ENCODE measurements at regions not wholly inside any gene's neighbourhood (a gene's known extent, or its start where the extent isn't known, plus 50 kb on each side); places are given as distances from the start of the nearest gene placed in this dataset.

DNA sequence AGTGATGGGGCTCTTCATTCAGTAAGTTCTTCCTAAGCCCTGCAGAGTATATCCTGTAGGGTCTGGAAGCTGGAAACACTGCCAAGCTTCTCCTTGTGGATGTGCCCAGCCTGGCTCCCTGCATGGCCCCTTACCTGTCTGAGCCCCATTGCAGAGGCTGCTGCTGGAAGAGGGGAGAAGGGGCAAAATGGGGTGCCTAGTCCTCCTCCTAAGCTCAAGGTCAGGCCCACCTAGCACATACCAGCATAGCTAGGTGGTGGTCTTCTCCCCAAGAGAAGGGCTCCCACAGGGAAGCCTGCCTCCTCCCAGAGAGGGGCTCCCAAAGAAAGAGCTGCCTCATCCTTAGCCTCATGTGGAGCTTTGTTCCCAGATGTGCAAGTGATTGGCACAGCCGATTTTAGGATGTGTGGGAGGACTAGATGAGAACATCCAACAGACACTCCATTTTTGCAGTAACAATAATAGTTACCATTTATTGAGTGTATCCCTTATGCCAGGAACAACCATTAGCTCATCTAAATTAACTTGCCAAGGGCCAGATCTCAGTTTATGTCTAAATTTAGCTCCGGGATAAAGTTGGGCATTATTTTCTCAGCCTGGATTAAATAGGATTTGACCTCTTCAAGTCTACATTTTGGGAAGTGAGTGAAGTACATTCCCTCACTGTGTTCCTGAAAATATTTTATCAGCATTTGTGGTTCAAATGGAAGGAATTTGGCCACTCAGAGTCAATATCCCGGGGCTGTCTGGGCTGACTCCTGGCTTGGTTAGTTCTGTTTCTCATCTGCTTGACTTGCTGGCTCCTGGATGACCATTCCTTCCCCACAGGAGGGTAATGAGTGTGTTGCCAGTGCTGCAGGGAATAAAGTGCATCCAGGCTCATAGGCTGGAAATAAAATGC is 291.1 kb upstream of the ROPN1 start:
- Mint-ChIP-seq H3K4me3 (no peak overlapping the region), H3K4me1 (no peaks in the 10 kb centered on the region), H3K9me3 (no peaks in the 10 kb centered on the region), H3K27me3 (peaks cover 2% of the 10 kb centered on the region), H3K27ac (no peak overlapping the region), H3K36me3 (ENCODE audit: low read depth) (no peaks in the 10 kb centered on the region)
- intact Hi-C loops (cut with micrococcal nuclease), result no loop called here
- no peak for DNase-seq

DNA sequence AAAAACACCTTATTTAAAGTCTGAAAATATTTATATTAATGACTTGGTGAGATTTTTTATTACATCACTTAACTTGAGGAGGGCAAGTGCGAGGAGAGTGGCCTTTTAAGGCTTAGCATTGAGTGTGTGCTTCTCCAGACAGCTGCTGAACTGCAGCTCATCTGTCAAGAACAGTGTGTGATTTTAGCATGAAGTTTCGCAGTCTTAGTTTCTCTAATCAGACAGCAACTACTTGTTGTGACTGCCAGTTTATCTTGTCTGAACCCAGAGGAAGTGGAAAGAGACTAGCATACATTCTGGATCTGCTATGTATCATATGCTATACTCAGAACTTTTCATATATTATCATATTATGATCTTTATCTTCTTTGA is 291.7 kb upstream of the ROPN1 start:
- DNase-seq, result peak; percentile 23
- no peaks in the 10 kb centered on the region for H3K36me3 Mint-ChIP-seq (ENCODE audit: low read depth)
- no peaks in the 10 kb centered on the region for H3K4me1 Mint-ChIP-seq
- no peak overlapping the region for H3K27ac Mint-ChIP-seq
- no peak overlapping the region for H3K4me3 Mint-ChIP-seq
- intact Hi-C loops (cut with micrococcal nuclease), result no loop called here
- H3K9me3 Mint-ChIP-seq, result no peaks in the 10 kb centered on the region
- H3K27me3 Mint-ChIP-seq, result peaks cover 2% of the 10 kb centered on the region

DNA sequence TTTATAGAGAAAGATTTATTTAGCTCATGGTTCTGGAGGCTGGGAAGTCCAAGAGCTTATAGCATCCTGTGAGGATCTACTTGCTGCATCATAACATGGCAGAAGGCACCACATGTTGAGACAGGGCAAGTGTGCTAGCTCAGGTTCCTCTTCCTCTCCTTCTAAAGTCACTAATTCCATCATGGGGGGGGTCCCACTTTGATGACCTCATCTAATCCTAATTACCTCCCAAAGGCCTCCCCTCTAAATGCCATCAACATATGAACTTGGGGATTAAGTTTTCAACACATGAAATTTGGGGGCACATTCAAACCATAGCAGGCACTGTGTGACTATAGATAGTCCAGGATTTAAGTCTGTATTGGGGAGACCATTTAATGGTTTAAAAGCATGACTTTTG is 297.1 kb upstream of the ROPN1 start:
- Mint-ChIP-seq H3K4me1 (no peaks in the 10 kb centered on the region), H3K27ac (no peak overlapping the region), H3K27me3 (peaks cover 3% of the 10 kb centered on the region), H3K4me3 (no peak overlapping the region), H3K9me3 (no peaks in the 10 kb centered on the region), H3K36me3 (ENCODE audit: low read depth) (no peaks in the 10 kb centered on the region)
- intact Hi-C loops (cut with micrococcal nuclease), result no loop called here
- no peak for DNase-seq

DNA sequence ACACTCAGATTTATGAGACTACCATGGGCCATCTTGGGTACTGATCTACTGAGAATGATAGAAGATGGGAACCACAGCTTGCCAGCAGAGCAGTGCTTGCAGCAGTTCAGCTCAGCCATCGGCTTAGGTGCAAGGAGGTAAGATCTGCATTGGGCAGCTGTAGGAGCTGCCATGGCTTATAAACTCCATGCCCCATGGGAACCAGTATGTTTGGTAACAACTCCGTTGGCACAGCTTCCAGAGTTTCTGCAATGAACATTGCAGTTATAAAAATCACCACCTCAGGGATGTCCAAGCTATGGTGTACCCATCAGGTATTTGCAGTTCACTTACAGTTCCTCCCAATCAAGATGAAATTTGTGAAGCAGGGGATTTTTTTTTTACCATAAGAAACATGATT is 299.1 kb upstream of the ROPN1 start:
- no peaks in the 10 kb centered on the region for H3K4me1 Mint-ChIP-seq
- peak; percentile 9 for DNase-seq
- H3K9me3 Mint-ChIP-seq, result no peaks in the 10 kb centered on the region
- H3K27me3 Mint-ChIP-seq, result peaks cover 3% of the 10 kb centered on the region
- H3K27ac Mint-ChIP-seq, result no peak overlapping the region
- intact Hi-C loops (cut with micrococcal nuclease), result no loop called here
- H3K4me3 Mint-ChIP-seq, result no peak overlapping the region
- no peaks in the 10 kb centered on the region for H3K36me3 Mint-ChIP-seq (ENCODE audit: low read depth)

DNA sequence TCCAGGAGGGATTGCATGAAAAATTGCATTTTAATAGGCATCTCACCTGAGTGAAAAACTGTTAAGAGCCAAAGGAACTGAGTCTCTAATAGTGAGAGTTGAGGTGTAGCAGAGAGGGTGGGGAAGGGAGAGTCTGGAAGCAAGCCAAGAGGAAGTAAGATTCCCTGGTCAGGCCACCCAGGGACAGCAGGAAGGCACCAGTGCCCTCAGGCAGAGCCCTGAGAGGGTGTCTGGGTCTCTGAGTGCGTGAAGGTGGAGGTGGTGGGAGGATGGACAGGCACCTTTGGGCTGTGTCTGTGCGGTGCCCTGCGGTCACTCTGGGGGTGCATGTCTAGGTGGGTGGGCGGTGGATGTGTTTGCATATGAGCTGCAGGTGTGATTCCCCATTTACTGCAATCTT is 300.4 kb upstream of the ROPN1 start:
- DNase-seq, result peak; percentile 17
- Mint-ChIP-seq H3K36me3 (ENCODE audit: low read depth) (no peaks in the 10 kb centered on the region), H3K4me3 (no peak overlapping the region), H3K27ac (no peak overlapping the region), H3K27me3 (peaks cover 3% of the 10 kb centered on the region), H3K4me1 (no peaks in the 10 kb centered on the region), H3K9me3 (no peaks in the 10 kb centered on the region)
- intact Hi-C loops (cut with micrococcal nuclease), result no loop called here

DNA sequence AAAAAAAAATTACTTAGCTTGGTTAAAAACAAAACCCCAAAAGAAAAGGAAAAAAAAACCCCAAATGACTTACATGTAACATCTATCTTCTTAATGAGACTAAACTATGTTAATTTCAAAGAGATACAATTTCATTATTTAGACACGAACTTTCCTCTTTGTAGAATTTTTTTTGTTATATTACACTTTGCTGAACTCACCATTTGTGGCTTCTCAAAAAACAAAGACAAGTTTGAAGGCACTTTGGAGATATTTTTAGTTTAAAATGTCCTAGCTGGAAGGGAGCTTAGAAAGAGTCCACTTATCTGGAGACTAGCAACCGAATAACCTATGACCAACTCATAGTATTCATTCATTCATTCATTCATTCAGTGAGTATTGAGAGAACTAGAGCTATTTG is 301.7 kb upstream of the ROPN1 start:
- no peaks in the 10 kb centered on the region for H3K4me1 Mint-ChIP-seq
- intact Hi-C loops (cut with micrococcal nuclease), result no loop called here
- H3K4me3 Mint-ChIP-seq, result no peak overlapping the region
- H3K27ac Mint-ChIP-seq, result no peak overlapping the region
- no peaks in the 10 kb centered on the region for H3K36me3 Mint-ChIP-seq (ENCODE audit: low read depth)
- no peaks in the 10 kb centered on the region for H3K9me3 Mint-ChIP-seq
- no peak for DNase-seq
- H3K27me3 Mint-ChIP-seq, result peaks cover 3% of the 10 kb centered on the region

DNA sequence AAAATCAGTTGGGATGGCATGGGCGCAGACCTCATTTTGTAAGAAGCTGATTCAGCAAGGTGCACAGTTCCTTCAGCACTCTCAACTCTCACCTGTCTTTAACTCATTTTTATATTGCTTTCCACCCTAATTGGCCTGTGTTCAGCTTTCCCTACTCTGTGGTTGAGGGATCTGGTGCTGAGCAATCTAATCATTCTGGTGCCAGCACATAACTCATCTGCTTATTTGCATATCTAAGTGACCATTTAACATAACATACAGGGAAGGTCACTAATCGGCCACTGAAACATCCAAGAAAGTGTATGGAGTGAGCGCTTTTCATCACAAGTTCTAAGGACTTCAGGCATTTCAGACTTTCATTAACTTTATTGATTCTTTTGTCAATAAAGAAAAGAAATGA is 303.4 kb upstream of the ROPN1 start:
- H3K36me3 Mint-ChIP-seq (ENCODE audit: low read depth), result no peaks in the 10 kb centered on the region
- no peak overlapping the region for H3K27ac Mint-ChIP-seq
- no peaks in the 10 kb centered on the region for H3K27me3 Mint-ChIP-seq
- intact Hi-C loops (cut with micrococcal nuclease), result no loop called here
- H3K4me1 Mint-ChIP-seq, result no peaks in the 10 kb centered on the region
- DNase-seq, result no peak
- no peaks in the 10 kb centered on the region for H3K9me3 Mint-ChIP-seq
- H3K4me3 Mint-ChIP-seq, result no peak overlapping the region

DNA sequence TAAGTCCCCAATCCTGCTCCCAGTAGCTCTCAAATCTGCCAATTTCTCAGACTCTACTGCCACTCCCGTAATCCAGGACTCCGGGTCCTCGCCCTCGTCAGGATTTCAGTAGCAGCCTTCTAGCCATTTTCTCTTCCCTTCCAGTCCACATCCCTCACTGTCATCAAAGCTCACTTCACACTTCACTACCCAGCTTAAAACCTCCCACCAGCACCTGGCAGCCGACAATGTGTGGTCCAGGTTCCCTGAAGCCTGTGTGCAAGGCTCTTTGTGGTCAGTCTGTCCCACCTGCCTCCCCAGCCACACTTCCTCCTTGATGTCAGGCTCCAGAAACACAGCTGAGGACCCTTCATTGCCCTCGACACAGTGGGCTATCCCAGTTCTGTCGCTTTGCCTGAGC is 304.5 kb upstream of the ROPN1 start:
- Mint-ChIP-seq H3K4me3 (no peak overlapping the region), H3K27ac (no peak overlapping the region), H3K36me3 (ENCODE audit: low read depth) (no peaks in the 10 kb centered on the region), H3K4me1 (no peaks in the 10 kb centered on the region), H3K27me3 (no peaks in the 10 kb centered on the region), H3K9me3 (no peaks in the 10 kb centered on the region)
- intact Hi-C loops (cut with micrococcal nuclease), result no loop called here
- peak; percentile 19 for DNase-seq

DNA sequence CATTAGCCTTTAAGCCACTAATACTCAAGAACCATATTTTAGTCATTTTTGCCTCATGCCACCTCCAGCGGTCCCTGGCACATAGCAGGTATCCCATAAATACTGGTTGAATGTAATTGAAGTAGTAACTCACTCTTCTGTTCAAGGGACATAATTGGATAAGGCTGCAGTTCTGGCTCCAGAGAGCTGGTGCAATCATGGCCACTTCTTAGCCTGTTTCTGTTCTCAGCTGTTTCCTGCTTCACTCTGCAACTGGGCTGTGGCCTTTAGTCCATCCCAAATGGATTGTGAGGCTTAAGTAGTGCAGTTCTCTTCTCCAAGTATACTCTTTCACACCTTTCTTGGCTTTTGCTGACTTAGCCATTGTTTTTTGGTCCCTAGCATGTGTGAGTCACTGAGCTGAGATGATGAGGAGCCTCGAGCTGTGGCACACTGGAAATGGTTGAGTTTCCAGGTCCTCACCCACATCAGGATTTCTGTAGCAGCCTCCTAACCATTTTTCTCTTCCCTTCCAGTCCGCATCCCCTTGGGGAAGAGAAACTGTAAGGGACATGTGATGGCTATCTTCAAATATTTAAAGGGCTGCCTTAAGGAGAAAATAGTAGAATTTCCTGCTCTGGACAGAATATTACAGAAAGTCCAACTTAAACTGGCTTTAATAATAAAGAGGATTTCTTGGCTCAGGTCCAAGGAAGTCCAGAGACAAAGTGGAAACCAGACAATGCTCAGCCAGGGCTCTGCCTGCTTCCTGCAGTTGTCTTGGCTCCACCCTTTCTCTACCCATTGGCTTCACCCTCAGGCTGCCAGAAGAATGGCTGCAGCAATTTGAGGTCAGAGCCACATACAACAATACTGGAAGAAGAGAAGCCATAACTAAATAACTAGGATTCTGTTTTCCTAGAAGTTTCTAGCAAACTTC is 305.4 kb upstream of the ROPN1 start:
- Mint-ChIP-seq H3K27ac (no peak overlapping the region), H3K9me3 (no peaks in the 10 kb centered on the region), H3K4me1 (no peaks in the 10 kb centered on the region), H3K27me3 (no peaks in the 10 kb centered on the region), H3K4me3 (no peak overlapping the region), H3K36me3 (ENCODE audit: low read depth) (no peaks in the 10 kb centered on the region)
- DNase-seq, result peak; percentile 30
- intact Hi-C loops (cut with micrococcal nuclease), result no loop called here

DNA sequence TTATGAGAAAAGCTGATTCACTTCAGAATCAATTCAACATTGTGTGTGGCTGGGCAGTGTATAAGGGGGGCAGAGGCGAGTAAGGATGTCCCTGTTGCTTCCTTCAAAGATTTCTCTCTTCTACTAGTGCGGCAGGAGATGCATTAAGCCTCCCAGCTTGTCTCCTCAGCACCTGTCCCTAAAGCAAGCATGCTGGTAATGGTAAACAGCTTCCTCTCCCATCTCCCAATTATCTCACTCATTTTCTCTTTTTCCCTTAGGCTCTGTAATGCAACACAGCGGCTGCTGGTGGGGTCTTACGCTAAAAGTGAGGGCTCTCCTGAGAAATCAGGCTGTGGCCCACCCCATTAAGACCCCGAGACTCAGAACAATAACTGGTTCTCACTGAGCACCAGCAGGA is 306.4 kb upstream of the ROPN1 start:
- DNase-seq, result no peak
- H3K9me3 Mint-ChIP-seq, result no peaks in the 10 kb centered on the region
- intact Hi-C loops (cut with micrococcal nuclease), result no loop called here
- H3K4me1 Mint-ChIP-seq, result no peaks in the 10 kb centered on the region
- no peak overlapping the region for H3K27ac Mint-ChIP-seq
- H3K36me3 Mint-ChIP-seq (ENCODE audit: low read depth), result no peaks in the 10 kb centered on the region
- H3K4me3 Mint-ChIP-seq, result no peak overlapping the region
- H3K27me3 Mint-ChIP-seq, result no peaks in the 10 kb centered on the region

DNA sequence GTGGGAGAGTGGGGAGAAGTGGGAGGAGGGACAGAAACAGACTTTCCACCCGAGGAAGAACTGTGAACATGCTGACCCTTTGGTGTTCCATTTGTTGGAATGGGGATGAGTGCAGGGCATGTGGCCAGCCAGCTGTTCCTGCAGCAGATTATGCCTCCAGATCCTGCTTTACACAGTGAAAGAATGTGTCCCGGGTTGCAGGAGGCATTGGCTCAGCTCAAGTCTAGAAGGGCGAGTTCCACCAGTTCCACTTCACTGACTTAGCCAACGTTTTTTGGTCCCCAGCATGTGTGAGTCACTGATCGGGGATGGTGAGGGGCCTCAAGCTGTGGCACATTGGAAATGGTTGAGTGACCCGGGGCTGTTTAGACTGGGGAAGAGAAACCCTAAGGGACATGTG is 307.0 kb upstream of the ROPN1 start:
- no peak overlapping the region for H3K27ac Mint-ChIP-seq
- intact Hi-C loops (cut with micrococcal nuclease), result no loop called here
- H3K4me1 Mint-ChIP-seq, result no peaks in the 10 kb centered on the region
- H3K36me3 Mint-ChIP-seq (ENCODE audit: low read depth), result no peaks in the 10 kb centered on the region
- peak; percentile 28 for DNase-seq
- H3K9me3 Mint-ChIP-seq, result no peaks in the 10 kb centered on the region
- no peaks in the 10 kb centered on the region for H3K27me3 Mint-ChIP-seq
- H3K4me3 Mint-ChIP-seq, result no peak overlapping the region

DNA sequence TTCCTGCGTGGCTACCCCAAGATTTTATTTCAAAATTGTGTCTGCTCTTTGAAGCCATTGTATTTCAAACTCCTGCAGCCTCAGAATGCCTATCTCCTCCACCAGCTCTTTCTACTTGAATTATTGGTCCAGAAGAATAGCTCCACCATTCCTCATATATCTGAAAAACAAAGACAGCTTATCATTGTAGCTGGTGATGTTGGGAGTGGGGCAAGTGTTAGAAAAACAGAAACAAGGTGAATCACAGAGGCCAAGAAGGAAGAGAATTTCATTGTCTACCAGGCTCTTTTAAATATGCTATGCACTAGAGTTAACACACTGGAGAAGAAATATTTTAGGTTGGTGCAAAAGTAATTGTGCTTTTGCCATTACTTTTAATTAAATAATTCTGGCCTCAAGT is 307.9 kb upstream of the ROPN1 start:
- no peak overlapping the region for H3K27ac Mint-ChIP-seq
- H3K4me3 Mint-ChIP-seq, result no peak overlapping the region
- intact Hi-C loops (cut with micrococcal nuclease), result no loop called here
- peak; percentile 1 for DNase-seq
- H3K4me1 Mint-ChIP-seq, result no peaks in the 10 kb centered on the region
- no peaks in the 10 kb centered on the region for H3K36me3 Mint-ChIP-seq (ENCODE audit: low read depth)
- no peaks in the 10 kb centered on the region for H3K27me3 Mint-ChIP-seq
- no peaks in the 10 kb centered on the region for H3K9me3 Mint-ChIP-seq

DNA sequence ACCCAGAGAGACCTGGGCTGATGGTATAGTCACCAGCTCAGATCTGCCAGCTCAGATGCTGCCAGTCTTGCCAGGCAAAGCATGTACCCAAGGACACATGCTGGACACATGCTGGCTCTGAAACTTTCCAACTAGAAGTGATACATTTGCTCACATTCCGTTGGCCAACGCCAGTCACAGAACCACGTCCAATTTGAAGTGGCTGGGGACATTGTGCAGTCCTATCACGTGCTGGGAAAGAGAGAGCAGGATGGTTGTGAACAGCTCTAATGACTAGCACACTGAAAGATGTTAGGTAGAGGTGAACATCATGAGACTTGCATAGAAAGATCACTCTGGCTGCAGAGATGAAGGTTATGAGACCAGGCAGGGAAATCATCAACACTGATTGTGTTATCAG is 308.5 kb upstream of the ROPN1 start:
- intact Hi-C loops (cut with micrococcal nuclease), result no loop called here
- H3K27ac Mint-ChIP-seq, result no peak overlapping the region
- H3K4me3 Mint-ChIP-seq, result no peak overlapping the region
- H3K27me3 Mint-ChIP-seq, result no peaks in the 10 kb centered on the region
- H3K4me1 Mint-ChIP-seq, result no peaks in the 10 kb centered on the region
- peak; percentile 22 for DNase-seq
- H3K36me3 Mint-ChIP-seq (ENCODE audit: low read depth), result no peaks in the 10 kb centered on the region
- H3K9me3 Mint-ChIP-seq, result no peaks in the 10 kb centered on the region

DNA sequence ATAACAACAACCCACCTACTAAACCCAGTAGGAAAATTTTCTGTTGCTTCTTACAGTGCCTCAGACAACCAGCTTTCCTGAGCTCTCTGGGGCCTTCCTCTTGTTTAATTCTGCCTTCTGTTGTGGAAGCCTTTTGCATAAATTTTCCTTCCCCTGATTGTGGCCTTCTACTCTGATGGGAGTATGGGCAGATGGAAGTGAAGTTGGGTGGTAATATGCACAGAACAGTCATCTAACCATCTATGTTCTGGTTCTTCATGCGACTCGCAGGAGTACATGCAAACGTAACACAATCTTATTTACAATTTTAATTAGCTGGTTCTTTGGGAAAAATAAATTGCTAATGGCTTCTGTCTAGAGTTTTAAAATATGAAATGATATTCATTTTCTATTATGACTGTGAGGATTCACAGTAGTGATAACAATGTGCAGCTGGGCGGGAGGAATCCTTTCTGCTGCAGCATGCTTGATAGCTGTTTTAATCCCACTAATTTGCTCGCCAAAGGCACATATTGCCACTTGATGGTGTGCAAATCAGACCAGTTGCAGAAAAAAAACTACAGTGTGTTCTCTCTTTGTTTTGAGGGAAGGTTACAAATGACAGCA is 311.5 kb upstream of the ROPN1 start:
- H3K4me1 Mint-ChIP-seq, result no peaks in the 10 kb centered on the region
- peak; percentile 2 for DNase-seq
- H3K4me3 Mint-ChIP-seq, result no peak overlapping the region
- no peaks in the 10 kb centered on the region for H3K27me3 Mint-ChIP-seq
- H3K27ac Mint-ChIP-seq, result no peak overlapping the region
- H3K9me3 Mint-ChIP-seq, result peaks cover 4% of the 10 kb centered on the region
- no peaks in the 10 kb centered on the region for H3K36me3 Mint-ChIP-seq (ENCODE audit: low read depth)
- intact Hi-C loops (cut with micrococcal nuclease), result no loop called here

Data from activated CD4-positive, alpha-beta T cell treated with anti-CD3 and anti-CD28 coated beads, Interleukin-2, amount 10 ng/mL, durations not matched to agents 24 days and 14 days (primary cell).